Mucosa of rectum (tissue), 2 donors: ENCODE measurements at regions not wholly inside any gene's neighbourhood (a gene's known extent, or its start where the extent isn't known, plus 50 kb on each side); places are given as distances from the start of the nearest gene placed in this dataset.

Source experiments
- H3K27ac ChIP-seq, 2 donors: one replicate each; pipeline ENCODE4 v1.7.0; 2013; ENCODE audit warnings: inconsistent platforms in 2 of 2, low read depth in 2 of 2, low read length in 2 of 2
- H3K27me3 ChIP-seq, 2 donors: one replicate each; pipeline ENCODE4 v1.7.0; 2013; ENCODE audit warnings: low read length in 2 of 2; ENCODE audit not compliant: control insufficient read depth in 2 of 2, insufficient read depth in 2 of 2
- H3K36me3 ChIP-seq, 2 donors: one replicate each; pipeline ENCODE4 v1.7.0; 2013; ENCODE audit warnings: low read length in 2 of 2; ENCODE audit not compliant: control insufficient read depth in 2 of 2, insufficient read depth in 2 of 2
- H3K4me1 ChIP-seq, 2 donors: one replicate each; pipeline ENCODE4 v1.7.0; 2013; ENCODE audit warnings: low read length in 2 of 2, mild to moderate bottlenecking in 1 of 2; ENCODE audit not compliant: control insufficient read depth in 2 of 2, insufficient read depth in 2 of 2
- H3K4me3 ChIP-seq, 2 donors: one replicate each; pipeline ENCODE4 v1.7.0; 2013; ENCODE audit warnings: low read length in 2 of 2
- H3K9ac ChIP-seq, 2 donors: one replicate each; pipeline ENCODE4 v1.7.0; 2013; ENCODE audit warnings: low read length in 2 of 2, low read depth in 1 of 2, mild to moderate bottlenecking in 1 of 2
- H3K9me3 ChIP-seq, 2 donors: one replicate each; pipeline ENCODE4 v1.7.0; 2013; ENCODE audit warnings: low read length in 2 of 2; ENCODE audit not compliant: control insufficient read depth in 2 of 2
- donor health status: healthy.
- donor health status: Normal muscosa, but diverticular disease.

- H3K36me3 ChIP-seq = no peaks in the 10 kb centered on the region
- H3K27ac ChIP-seq = no peak overlapping the region
- H3K27me3 ChIP-seq = no peaks in the 10 kb centered on the region
- no peak overlapping the region for H3K9ac ChIP-seq
- no peak overlapping the region for H3K4me3 ChIP-seq
- peaks cover 7 to 15% of the 10 kb centered on the region in 2 donors for H3K4me1 ChIP-seq
- no peaks in the 10 kb centered on the region for H3K9me3 ChIP-seq
Observed at GRCh38 chr6:139977887-139978332, 603.5 kb upstream of the CITED2 start.

- Histone ChIP-seq H3K36me3 (no peaks in the 10 kb centered on the region), H3K27me3 (no peaks in the 10 kb centered on the region), H3K27ac (no peak overlapping the region), H3K9ac (no peak overlapping the region), H3K4me1 (no peaks in the 10 kb centered on the region), H3K9me3 (no peaks in the 10 kb centered on the region), H3K4me3 (no peak overlapping the region)
Observed at GRCh38 chr6:139973669-139974344, 599.4 kb upstream of the CITED2 start.

GRCh38 chr6:139972116-139972515, 597.7 kb upstream of the CITED2 start:
- no peaks in the 10 kb centered on the region for H3K9me3 ChIP-seq
- H3K27me3 ChIP-seq = no peaks in the 10 kb centered on the region
- H3K36me3 ChIP-seq = no peaks in the 10 kb centered on the region
- H3K9ac ChIP-seq = no peak overlapping the region
- no peaks in the 10 kb centered on the region for H3K4me1 ChIP-seq
- H3K27ac ChIP-seq = no peak overlapping the region
- no peak overlapping the region for H3K4me3 ChIP-seq

GRCh38 chr6:139970591-139970991, 596.1 kb upstream of the CITED2 start:
- H3K9ac ChIP-seq = no peak overlapping the region
- no peaks in the 10 kb centered on the region for H3K27me3 ChIP-seq
- no peak overlapping the region for H3K27ac ChIP-seq
- H3K4me3 ChIP-seq = no peak overlapping the region
- H3K36me3 ChIP-seq = no peaks in the 10 kb centered on the region
- no peaks in the 10 kb centered on the region for H3K4me1 ChIP-seq
- H3K9me3 ChIP-seq = no peaks in the 10 kb centered on the region

GRCh38 chr6:139967497-139967896, 593.0 kb upstream of the CITED2 start:
- Histone ChIP-seq H3K4me1 (no peaks in the 10 kb centered on the region), H3K27ac (no peak overlapping the region), H3K9ac (no peak overlapping the region), H3K27me3 (no peaks in the 10 kb centered on the region), H3K9me3 (no peaks in the 10 kb centered on the region), H3K4me3 (no peak overlapping the region), H3K36me3 (no peaks in the 10 kb centered on the region)

- Histone ChIP-seq H3K36me3 (no peaks in the 10 kb centered on the region), H3K9ac (no peak overlapping the region), H3K4me1 (no peaks in the 10 kb centered on the region), H3K9me3 (no peaks in the 10 kb centered on the region), H3K27ac (no peak overlapping the region), H3K4me3 (no peak overlapping the region), H3K27me3 (no peaks in the 10 kb centered on the region)
Observed at GRCh38 chr6:139965393-139965792, 590.9 kb upstream of the CITED2 start.

- Histone ChIP-seq H3K36me3 (no peaks in the 10 kb centered on the region), H3K27ac (no peak overlapping the region), H3K4me3 (no peak overlapping the region), H3K9me3 (no peaks in the 10 kb centered on the region), H3K4me1 (no peaks in the 10 kb centered on the region), H3K9ac (no peak overlapping the region), H3K27me3 (no peaks in the 10 kb centered on the region)
Observed at GRCh38 chr6:139964737-139965136, 590.3 kb upstream of the CITED2 start.

GRCh38 chr6:139962654-139963347, 588.4 kb upstream of the CITED2 start:
- Histone ChIP-seq H3K9ac (no peak overlapping the region), H3K27ac (no peak overlapping the region), H3K4me1 (no peaks in the 10 kb centered on the region), H3K27me3 (no peaks in the 10 kb centered on the region), H3K36me3 (no peaks in the 10 kb centered on the region), H3K9me3 (no peaks in the 10 kb centered on the region), H3K4me3 (no peak overlapping the region)

GRCh38 chr6:139961190-139961589, 586.7 kb upstream of the CITED2 start:
- no peaks in the 10 kb centered on the region for H3K9me3 ChIP-seq
- no peak overlapping the region for H3K27ac ChIP-seq
- H3K9ac ChIP-seq = no peak overlapping the region
- no peaks in the 10 kb centered on the region for H3K27me3 ChIP-seq
- H3K36me3 ChIP-seq = no peaks in the 10 kb centered on the region
- no peak overlapping the region for H3K4me3 ChIP-seq
- H3K4me1 ChIP-seq = no peaks in the 10 kb centered on the region

- Histone ChIP-seq H3K27ac (no peak overlapping the region), H3K4me1 (no peaks in the 10 kb centered on the region), H3K9me3 (no peaks in the 10 kb centered on the region), H3K9ac (no peak overlapping the region), H3K36me3 (no peaks in the 10 kb centered on the region), H3K4me3 (no peak overlapping the region), H3K27me3 (no peaks in the 10 kb centered on the region)
Observed at GRCh38 chr6:139960671-139961070, 586.2 kb upstream of the CITED2 start.
